ENCODE measurements at regions not wholly inside any gene's neighbourhood (a gene's known extent, or its start where the extent isn't known, plus 50 kb on each side); places are given as distances from the start of the nearest gene placed in this dataset.

DNA sequence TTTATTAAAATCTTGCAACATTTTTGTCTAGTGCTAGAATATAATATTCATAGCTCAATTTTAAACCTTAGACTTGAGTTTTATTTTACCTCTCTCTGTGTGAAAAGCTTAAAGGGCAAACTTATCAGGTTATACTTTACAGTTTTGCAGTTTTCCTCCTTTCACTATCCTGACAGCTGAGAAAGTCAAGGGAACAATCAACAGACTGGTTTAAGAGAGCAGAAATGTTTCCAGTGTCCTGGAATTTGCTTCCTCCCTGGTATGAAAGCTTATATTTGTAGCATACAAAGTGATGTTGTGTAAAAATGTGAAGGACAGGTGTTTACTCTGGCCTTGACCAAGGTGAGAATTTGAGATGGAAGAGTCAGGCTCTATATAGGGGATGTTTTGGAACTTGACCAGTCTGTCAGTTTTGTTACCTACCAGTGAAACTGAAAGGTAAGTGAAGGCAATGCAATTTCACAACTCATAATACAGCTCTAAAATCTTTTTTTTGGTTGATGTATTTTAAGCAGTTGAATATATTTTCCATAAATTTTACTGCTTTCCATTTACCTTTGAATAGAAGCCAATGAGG, 64.6 kb downstream of the FHIP1A start:
- TF ChIP-seq, protein P1, sequence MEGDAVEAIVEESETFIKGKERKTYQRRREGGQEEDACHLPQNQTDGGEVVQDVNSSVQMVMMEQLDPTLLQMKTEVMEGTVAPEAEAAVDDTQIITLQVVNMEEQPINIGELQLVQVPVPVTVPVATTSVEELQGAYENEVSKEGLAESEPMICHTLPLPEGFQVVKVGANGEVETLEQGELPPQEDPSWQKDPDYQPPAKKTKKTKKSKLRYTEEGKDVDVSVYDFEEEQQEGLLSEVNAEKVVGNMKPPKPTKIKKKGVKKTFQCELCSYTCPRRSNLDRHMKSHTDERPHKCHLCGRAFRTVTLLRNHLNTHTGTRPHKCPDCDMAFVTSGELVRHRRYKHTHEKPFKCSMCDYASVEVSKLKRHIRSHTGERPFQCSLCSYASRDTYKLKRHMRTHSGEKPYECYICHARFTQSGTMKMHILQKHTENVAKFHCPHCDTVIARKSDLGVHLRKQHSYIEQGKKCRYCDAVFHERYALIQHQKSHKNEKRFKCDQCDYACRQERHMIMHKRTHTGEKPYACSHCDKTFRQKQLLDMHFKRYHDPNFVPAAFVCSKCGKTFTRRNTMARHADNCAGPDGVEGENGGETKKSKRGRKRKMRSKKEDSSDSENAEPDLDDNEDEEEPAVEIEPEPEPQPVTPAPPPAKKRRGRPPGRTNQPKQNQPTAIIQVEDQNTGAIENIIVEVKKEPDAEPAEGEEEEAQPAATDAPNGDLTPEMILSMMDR (IDR thresholded peaks at IDR 0.05): no peak
- TF ChIP-seq POLR2AphosphoS5 (IDR thresholded peaks at IDR 0.05; ENCODE audit: low read depth, low read length): no peak
- no peak for TF ChIP-seq SIN3A (IDR thresholded peaks at IDR 0.05; ENCODE audit: borderline replicate concordance, insufficient read depth, low read depth, low read length)
- TF ChIP-seq, protein P2, sequence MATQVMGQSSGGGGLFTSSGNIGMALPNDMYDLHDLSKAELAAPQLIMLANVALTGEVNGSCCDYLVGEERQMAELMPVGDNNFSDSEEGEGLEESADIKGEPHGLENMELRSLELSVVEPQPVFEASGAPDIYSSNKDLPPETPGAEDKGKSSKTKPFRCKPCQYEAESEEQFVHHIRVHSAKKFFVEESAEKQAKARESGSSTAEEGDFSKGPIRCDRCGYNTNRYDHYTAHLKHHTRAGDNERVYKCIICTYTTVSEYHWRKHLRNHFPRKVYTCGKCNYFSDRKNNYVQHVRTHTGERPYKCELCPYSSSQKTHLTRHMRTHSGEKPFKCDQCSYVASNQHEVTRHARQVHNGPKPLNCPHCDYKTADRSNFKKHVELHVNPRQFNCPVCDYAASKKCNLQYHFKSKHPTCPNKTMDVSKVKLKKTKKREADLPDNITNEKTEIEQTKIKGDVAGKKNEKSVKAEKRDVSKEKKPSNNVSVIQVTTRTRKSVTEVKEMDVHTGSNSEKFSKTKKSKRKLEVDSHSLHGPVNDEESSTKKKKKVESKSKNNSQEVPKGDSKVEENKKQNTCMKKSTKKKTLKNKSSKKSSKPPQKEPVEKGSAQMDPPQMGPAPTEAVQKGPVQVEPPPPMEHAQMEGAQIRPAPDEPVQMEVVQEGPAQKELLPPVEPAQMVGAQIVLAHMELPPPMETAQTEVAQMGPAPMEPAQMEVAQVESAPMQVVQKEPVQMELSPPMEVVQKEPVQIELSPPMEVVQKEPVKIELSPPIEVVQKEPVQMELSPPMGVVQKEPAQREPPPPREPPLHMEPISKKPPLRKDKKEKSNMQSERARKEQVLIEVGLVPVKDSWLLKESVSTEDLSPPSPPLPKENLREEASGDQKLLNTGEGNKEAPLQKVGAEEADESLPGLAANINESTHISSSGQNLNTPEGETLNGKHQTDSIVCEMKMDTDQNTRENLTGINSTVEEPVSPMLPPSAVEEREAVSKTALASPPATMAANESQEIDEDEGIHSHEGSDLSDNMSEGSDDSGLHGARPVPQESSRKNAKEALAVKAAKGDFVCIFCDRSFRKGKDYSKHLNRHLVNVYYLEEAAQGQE (IDR thresholded peaks at IDR 0.05; ENCODE audit: insufficient read depth in 1 of 2, low read depth in 2 of 2, low read length in 1 of 2): no peak
- TF ChIP-seq TCF7L2 (IDR thresholded peaks at IDR 0.05; ENCODE audit: low read depth, low read length): no peak
